Gastroesophageal sphincter (tissue), 4 donors: ENCODE measurements at regions not wholly inside any gene's neighbourhood (a gene's known extent, or its start where the extent isn't known, plus 50 kb on each side); places are given as distances from the start of the nearest gene placed in this dataset.
"Not testable (repeated sequence)": the region's sequence is repeated elsewhere in the genome, so short reads cannot be mapped to it uniquely, and the experiment has no call there.

Experiments used
- ATAC-seq: fragments of 150-250 bp; one replicate; pipeline ENCODE4 v1.9.1; 2016; ENCODE audit warnings: mild to moderate bottlenecking, moderate library complexity
- H3K27ac ChIP-seq, 4 donors: fragments of 200-600 bp; sonication (generic) in 3 of 4; 1 replicate in 3 of 4; 2 replicates in 1 of 4; pipeline ENCODE4 v1.5.1; 2016 to 2019
- H3K27me3 ChIP-seq: fragments of 200-600 bp; sonication (generic); one replicate; pipeline ENCODE4 v1.5.1; 2019
- H3K36me3 ChIP-seq, 2 donors: fragments of 200-600 bp; sonication (generic); one replicate each; pipeline ENCODE4 v1.5.1; 2019; ENCODE audit warnings: control low read depth in 1 of 2
- H3K4me1 ChIP-seq, 3 donors: fragments of 200-600 bp; sonication (generic); 1 replicate in 2 of 3; 2 replicates in 1 of 3; pipeline ENCODE4 v1.5.1; 2016 to 2019; ENCODE audit warnings: control low read depth in 2 of 3
- H3K4me3 ChIP-seq, 2 donors: fragments of 200-600 bp; sonication (generic); one replicate each; pipeline ENCODE4 v1.5.1; 2019; ENCODE audit warnings: mild to moderate bottlenecking in 1 of 2, moderate library complexity in 1 of 2
- H3K9me3 ChIP-seq, 3 donors: fragments of 200-600 bp; sonication (generic); one replicate each; pipeline ENCODE4 v1.5.1; 2017 to 2019; ENCODE audit warnings: control low read depth in 2 of 3
- EP300 ChIP-seq: sonication (generic); formaldehyde crosslinking; IDR thresholded peaks from one replicate; pipeline ENCODE4 v1.6.1; 2017; ENCODE audit warnings: antibody characterized with exemption, mild to moderate bottlenecking
- POLR2A ChIP-seq, 2 donors: fragments of 450-650 bp; IDR thresholded peaks; one replicate each; pipeline ENCODE4 v1.6.1; 2017; ENCODE audit warnings: antibody characterized with exemption in 2 of 2, mild to moderate bottlenecking in 2 of 2, moderate library complexity in 1 of 2
- POLR2AphosphoS5 ChIP-seq: sonication (generic); formaldehyde crosslinking; IDR thresholded peaks from one replicate; pipeline ENCODE4 v1.6.1; 2017; ENCODE audit warnings: antibody characterized with exemption
- WGBS, 2 donors: methylation state at CpG; one replicate each; pipeline ENCODE4 v1.1.5; 2018; ENCODE audit warnings: low coverage in 1 of 2; 5-methylcytosine and 5-hydroxymethylcytosine counted together
- TF ChIP-seq, protein P1 (sequence below), 4 experiments: fragments of 200-600 bp in 2 of 4; fragments of 450-650 bp in 2 of 4; sonication (generic) in 1 of 4; IDR thresholded peaks; one replicate each; pipeline ENCODE4 v1.5.1; 2017 to 2019; ENCODE audit warnings: antibody characterized with exemption in 4 of 4, mild to moderate bottlenecking in 2 of 4, moderate library complexity in 2 of 4

DNA sequence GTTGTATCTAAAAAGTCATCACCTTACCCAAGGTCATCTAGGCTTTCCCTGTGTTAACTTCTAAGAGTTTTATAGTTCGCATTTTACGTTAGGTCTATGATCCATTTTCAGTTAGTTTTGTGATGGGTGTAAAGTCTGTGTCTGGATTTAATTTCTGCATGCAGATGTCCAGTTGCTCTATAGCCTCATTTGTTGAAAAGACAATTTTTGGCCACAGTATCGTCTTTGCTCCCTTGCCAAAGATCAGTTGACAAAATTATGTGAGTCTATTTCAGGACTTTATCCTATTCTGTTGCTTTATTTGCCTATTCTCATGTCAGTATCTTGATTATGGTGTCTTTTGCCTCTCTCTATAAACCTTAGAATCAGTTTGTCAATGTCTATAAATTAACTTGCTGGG is 85.1 kb downstream of the METRNL start:
- H3K27me3 ChIP-seq, result peaks cover 3% of the 10 kb centered on the region
- TF ChIP-seq, protein P1, sequence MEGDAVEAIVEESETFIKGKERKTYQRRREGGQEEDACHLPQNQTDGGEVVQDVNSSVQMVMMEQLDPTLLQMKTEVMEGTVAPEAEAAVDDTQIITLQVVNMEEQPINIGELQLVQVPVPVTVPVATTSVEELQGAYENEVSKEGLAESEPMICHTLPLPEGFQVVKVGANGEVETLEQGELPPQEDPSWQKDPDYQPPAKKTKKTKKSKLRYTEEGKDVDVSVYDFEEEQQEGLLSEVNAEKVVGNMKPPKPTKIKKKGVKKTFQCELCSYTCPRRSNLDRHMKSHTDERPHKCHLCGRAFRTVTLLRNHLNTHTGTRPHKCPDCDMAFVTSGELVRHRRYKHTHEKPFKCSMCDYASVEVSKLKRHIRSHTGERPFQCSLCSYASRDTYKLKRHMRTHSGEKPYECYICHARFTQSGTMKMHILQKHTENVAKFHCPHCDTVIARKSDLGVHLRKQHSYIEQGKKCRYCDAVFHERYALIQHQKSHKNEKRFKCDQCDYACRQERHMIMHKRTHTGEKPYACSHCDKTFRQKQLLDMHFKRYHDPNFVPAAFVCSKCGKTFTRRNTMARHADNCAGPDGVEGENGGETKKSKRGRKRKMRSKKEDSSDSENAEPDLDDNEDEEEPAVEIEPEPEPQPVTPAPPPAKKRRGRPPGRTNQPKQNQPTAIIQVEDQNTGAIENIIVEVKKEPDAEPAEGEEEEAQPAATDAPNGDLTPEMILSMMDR (IDR thresholded peaks at IDR 0.05), result no peak
- TF ChIP-seq POLR2AphosphoS5 (no peak), POLR2A (IDR thresholded peaks at IDR 0.05) (no peak), EP300 (no peak)
- no peak overlapping the region for H3K4me3 ChIP-seq
- no peak for ATAC-seq
- H3K36me3 ChIP-seq, result no peaks in the 10 kb centered on the region
- peaks cover 0 to 15% (median 0%) of the 10 kb centered on the region in 3 donors for H3K9me3 ChIP-seq
- H3K27ac ChIP-seq, result no peak overlapping the region
- peaks cover 0 to 5% (median 0%) of the 10 kb centered on the region in 3 donors for H3K4me1 ChIP-seq
- WGBS, 2 donors, result 65 to 100% methylated on average over 2 to 3 of the region's 3 CpGs

DNA sequence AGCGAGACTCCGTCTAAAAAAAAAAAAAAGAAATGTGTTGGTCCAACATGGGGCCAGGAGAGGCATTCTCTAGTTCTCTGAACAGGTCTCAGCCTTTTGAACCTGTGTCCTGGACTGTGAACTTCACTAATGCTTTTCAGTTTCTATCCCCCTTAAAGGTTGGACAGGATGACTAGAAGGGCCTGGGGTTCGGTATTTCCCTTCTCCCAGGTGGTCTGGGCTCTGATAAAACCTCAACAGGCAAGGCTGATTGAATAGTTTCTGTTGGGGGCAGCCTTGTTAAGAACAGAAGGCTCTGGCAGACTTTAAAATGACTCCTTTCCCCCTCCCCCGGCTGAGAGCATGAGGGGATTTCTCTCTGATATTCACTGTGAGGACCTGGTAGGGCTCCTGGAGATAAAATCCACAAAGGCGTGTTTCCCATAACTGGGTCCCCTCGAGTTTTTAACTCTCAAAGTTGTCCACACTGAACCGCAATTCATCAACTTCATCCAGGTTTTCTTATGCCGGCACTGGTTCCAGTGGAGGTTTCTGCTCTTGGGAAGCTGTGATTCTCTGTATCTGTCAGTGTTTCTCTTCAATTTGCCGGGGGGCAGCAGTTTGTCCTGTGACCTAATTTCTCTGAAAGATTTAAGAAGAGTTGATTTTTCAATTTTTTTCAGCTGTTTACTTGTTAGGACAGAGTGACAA is 91.3 kb downstream of the METRNL start:
- no peak overlapping the region for H3K4me3 ChIP-seq
- ATAC-seq, result no peak
- 63 to 64% methylated on average over 6 to 9 of the region's 9 CpGs for WGBS, 2 donors
- H3K9me3 ChIP-seq, result peaks cover 0 to 15% (median 0%) of the 10 kb centered on the region in 3 donors
- no peak overlapping the region for H3K27ac ChIP-seq
- TF ChIP-seq POLR2AphosphoS5 (no peak), POLR2A (IDR thresholded peaks at IDR 0.05) (no peak), EP300 (no peak)
- TF ChIP-seq, protein P1 (IDR thresholded peaks at IDR 0.05), result no peak
- peaks cover 16% of the 10 kb centered on the region for H3K27me3 ChIP-seq
- no peaks in the 10 kb centered on the region for H3K4me1 ChIP-seq
- no peaks in the 10 kb centered on the region for H3K36me3 ChIP-seq

DNA sequence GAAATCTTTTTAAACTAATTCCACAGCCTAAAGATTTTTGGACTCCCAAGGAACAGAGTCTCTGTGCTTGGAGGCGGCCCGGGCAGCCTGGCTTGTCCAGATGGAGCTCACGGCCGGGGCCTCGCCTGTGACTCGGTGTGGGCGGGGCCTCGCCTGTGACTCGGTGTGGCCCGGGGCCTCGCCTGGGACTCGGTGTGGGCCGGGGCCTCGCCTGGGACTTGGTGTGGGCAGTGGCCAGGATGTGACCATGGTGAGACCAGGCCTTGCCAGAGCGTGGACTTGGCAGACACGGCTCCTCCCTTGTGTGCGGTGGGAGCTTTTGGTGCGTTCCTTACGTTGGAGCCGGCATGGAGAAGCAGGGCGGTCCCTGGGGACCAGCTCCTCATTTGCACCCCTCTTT is 92.3 kb downstream of the METRNL start:
- H3K27ac ChIP-seq, result no peak overlapping the region
- no peak for ATAC-seq
- TF ChIP-seq POLR2A (IDR thresholded peaks at IDR 0.05), result no peak
- TF ChIP-seq EP300, result no peak
- no peak for TF ChIP-seq POLR2AphosphoS5
- TF ChIP-seq, protein P1 (IDR thresholded peaks at IDR 0.05), result no peak
- no peaks in the 10 kb centered on the region for H3K36me3 ChIP-seq
- H3K4me3 ChIP-seq, result no peak overlapping the region
- peaks cover 16% of the 10 kb centered on the region for H3K27me3 ChIP-seq
- H3K4me1 ChIP-seq, result no peaks in the 10 kb centered on the region
- WGBS, 2 donors, result 60 to 66% methylated on average over 1 to 9 of the region's 21 CpGs
- H3K9me3 ChIP-seq, result peaks cover 0 to 8% (median 0%) of the 10 kb centered on the region in 3 donors

DNA sequence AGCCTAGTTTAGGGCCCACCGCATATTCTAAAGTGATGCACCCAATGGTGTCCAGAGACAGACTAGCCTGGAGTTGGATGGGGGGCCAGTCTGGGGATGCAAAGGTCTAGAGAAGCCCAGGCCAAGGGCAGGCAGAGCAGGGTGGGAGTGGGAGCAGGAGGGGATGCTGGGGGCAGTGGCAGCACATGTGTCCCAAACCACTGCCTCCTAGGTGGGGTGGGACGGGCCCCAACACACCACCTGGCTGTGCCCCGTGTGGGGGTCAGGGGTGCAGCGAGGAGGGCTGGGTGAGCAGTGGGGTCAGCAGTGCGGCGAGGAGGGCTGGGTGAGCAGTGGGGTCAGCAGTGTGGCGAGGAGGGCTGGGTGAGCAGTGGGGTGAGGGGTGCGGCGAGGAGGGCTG is 92.7 kb downstream of the METRNL start:
- not testable (repeated sequence) for ATAC-seq

DNA sequence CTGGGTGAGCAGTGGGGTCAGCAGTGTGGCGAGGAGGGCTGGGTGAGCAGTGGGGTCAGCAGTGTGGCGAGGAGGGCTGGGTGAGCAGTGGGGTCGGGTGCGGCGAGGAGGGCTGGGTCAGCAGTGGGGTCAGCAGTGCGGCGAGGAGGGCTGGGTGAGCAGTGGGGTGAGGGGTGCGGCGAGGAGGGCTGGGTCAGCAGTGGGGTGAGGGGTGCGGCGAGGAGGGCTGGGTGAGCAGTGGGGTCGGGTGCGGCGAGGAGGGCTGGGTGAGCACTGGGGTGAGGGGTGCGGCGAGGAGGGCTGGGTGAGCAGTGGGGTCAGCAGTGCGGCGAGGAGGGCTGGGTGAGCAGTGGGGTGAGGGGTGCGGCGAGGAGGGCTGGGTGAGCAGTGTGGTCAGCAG is 93.2 kb downstream of the METRNL start:
- H3K9me3 ChIP-seq, H3K4me1 ChIP-seq, H3K27ac ChIP-seq, H3K4me3 ChIP-seq, H3K36me3 ChIP-seq, ATAC-seq: not testable (repeated sequence)
- peaks cover 16% of the 10 kb centered on the region for H3K27me3 ChIP-seq
- 68% methylated on average over 4 of the region's 20 CpGs; no CpG with 5 or more reads in 1 of the 2 donors for WGBS, 2 donors

More for the DNA sequence above, 92.7 kb downstream of the METRNL start:
- 95 to 100% methylated on average over 1 to 7 of the region's 9 CpGs for WGBS, 2 donors
- H3K27ac ChIP-seq, H3K4me1 ChIP-seq, H3K36me3 ChIP-seq, H3K9me3 ChIP-seq, H3K4me3 ChIP-seq: not testable (repeated sequence)
- peaks cover 16% of the 10 kb centered on the region for H3K27me3 ChIP-seq

DNA sequence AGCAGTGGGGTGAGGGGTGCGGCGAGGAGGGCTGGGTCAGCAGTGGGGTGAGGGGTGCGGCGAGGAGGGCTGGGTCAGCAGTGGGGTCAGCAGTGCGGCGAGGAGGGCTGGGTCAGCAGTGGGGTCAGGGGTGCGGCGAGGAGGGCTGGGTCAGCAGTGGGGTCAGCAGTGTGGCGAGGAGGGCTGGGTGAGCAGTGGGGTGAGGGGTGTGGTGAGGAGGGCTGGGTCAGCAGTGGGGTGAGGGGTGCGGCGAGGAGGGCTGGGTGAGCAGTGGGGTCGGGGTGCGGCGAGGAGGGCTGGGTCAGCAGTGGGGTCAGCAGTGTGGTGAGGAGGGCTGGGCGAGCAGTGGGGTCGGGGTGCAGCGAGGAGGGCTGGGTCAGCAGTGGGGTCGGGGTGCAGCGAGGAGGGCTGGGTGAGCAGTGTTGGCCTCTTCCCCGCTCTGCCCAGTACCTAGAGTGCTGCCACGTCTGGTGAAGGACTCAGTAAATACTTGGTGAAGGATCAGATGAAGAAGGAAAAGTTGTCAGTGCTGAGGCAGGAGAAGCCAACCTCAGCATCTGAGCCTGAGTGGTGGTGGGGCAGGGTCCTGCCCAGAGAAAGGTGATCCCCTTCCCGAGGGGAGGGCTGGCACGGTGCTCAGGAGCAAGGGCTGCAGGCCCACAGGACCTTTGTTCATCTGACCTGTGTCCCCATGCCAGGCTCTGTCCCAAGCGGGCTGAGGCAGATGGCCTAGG is 93.9 kb downstream of the METRNL start:
- not testable (repeated sequence) for H3K36me3 ChIP-seq, H3K4me3 ChIP-seq, H3K4me1 ChIP-seq, ATAC-seq, H3K27ac ChIP-seq, H3K9me3 ChIP-seq
- H3K27me3 ChIP-seq, result peaks cover 16% of the 10 kb centered on the region
- 87% methylated on average over 3 to 11 of the region's 24 CpGs for WGBS, 2 donors
